ENCODE measurements at regions not wholly inside any gene's neighbourhood (a gene's known extent, or its start where the extent isn't known, plus 50 kb on each side); places are given as distances from the start of the nearest gene placed in this dataset.

DNA sequence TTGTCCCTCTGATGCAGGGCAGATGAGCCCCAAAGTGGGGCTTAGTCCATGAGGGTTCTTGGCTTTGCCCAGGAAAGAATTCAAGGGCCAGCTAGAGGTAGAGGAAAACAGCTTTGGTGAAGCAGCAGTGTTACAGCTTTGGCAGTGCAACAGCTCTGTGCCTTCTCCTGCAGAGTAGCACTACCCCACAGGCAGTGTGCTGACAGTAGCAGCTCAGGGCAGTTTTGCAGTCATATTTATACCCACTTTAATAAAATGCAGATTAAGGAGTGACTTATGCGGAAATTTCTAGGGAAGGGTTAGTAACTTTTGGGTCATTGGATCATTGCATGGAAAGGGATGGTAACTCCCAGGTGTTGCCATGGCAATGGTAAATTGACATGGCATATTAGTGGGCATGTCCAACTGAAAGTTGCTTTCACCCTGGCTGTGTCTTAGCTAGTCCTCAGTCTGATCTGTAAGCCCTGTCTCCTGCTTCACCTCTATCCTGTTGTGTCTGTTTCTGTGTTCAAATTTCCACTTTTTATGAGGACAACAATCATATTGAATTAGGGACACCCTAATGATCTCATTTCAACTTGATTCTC is 241.3 kb upstream of the C2CD4B start:
- TF ChIP-seq, protein P1, sequence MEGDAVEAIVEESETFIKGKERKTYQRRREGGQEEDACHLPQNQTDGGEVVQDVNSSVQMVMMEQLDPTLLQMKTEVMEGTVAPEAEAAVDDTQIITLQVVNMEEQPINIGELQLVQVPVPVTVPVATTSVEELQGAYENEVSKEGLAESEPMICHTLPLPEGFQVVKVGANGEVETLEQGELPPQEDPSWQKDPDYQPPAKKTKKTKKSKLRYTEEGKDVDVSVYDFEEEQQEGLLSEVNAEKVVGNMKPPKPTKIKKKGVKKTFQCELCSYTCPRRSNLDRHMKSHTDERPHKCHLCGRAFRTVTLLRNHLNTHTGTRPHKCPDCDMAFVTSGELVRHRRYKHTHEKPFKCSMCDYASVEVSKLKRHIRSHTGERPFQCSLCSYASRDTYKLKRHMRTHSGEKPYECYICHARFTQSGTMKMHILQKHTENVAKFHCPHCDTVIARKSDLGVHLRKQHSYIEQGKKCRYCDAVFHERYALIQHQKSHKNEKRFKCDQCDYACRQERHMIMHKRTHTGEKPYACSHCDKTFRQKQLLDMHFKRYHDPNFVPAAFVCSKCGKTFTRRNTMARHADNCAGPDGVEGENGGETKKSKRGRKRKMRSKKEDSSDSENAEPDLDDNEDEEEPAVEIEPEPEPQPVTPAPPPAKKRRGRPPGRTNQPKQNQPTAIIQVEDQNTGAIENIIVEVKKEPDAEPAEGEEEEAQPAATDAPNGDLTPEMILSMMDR (conservative IDR thresholded peaks at IDR 0.05; ENCODE audit: low read length): no peak
- no peak overlapping the region for H3K4me3 ChIP-seq (ENCODE audit: low read length)
- DNase-seq (ENCODE audit: low read depth): no peak

DNA sequence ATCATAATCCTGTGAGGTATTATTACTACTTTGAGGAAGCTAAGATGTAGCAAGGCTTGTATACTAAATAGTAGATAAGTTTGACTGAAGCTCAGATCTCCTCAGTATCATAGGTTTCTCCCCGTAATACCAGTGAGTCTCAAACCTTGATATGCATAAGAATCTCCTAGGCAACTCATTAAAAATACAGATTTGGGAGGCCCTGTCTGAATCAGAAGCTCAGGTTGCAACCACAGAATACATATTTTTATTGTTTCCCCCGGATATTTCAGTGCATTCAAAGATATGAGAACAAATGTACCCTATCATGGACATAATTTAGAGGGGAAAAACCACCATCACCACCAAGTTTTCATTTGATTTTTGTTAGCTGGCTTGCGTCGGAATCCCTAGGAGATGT is 242.1 kb upstream of the C2CD4B start:
- no peak overlapping the region for H3K4me3 ChIP-seq (ENCODE audit: low read length)
- DNase-seq (ENCODE audit: low read depth): no peak
- TF ChIP-seq, protein P1 (conservative IDR thresholded peaks at IDR 0.05; ENCODE audit: low read length): no peak

DNA sequence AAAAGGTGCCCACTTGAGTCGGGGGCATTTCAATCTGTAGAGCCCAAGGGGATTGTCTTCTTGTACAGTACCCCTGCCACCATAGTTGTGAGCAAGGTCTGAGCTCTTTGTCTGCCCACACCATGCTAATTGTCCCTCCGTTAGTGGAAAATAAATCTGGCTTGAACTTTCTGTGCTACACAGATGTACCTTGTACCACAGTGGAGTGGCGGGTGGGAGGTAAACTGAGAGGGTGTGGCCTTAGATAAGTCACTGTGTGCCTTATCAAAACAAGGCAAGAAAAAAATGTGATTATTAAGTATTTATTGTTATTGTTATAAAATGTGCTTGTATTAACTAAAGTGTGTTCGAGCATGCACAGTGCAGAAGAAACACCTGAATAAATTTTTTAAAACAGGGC is 242.9 kb upstream of the C2CD4B start:
- no peak for DNase-seq (ENCODE audit: low read depth)
- H3K4me3 ChIP-seq (ENCODE audit: low read length): no peak overlapping the region
- TF ChIP-seq, protein P1 (conservative IDR thresholded peaks at IDR 0.05; ENCODE audit: low read length): no peak

DNA sequence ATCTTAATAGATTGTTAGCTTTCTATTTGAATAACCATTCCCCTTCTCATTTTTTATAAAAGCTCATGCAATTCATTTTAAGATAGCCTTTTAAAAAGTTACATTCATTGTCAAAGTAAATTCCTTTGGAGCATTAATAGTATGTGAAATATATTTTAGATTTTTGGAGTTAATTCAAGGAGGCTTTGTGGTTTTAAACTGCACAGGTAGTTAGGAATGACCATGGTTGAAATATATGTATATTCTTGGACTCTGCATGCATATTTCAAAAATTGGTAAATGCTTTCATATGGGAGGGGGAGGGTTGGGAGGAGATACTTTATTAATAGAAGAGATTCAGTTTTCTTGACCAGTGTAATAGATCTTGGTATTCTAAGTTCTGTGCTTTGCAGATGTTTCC is 244.4 kb upstream of the C2CD4B start:
- TF ChIP-seq, protein P1 (conservative IDR thresholded peaks at IDR 0.05; ENCODE audit: low read length): no peak
- DNase-seq (ENCODE audit: low read depth): no peak
- no peak overlapping the region for H3K4me3 ChIP-seq (ENCODE audit: low read length)

DNA sequence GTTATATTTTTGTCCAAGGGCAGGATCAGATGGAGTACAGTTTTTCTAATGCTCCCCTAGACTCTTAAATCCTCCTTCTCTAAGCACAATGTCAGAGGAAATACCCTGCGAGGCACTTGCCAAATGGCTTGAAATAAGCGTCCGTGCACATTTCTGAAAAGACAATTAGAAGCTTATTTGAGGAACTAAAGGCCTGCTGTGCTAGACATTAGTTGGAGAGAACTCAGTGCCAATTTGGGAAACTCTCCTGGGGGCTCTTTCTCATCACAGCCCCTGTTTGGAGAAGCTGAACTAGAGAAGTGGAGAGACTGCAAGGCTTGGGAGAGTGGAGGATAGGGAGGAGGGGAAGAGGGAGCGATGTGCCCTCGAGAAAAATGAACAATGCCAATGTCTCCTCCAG is 247.6 kb upstream of the C2CD4B start:
- DNase-seq (ENCODE audit: low read depth): no peak
- no peak overlapping the region for H3K4me3 ChIP-seq (ENCODE audit: low read length)
- TF ChIP-seq, protein P1 (conservative IDR thresholded peaks at IDR 0.05; ENCODE audit: low read length): no peak

DNA sequence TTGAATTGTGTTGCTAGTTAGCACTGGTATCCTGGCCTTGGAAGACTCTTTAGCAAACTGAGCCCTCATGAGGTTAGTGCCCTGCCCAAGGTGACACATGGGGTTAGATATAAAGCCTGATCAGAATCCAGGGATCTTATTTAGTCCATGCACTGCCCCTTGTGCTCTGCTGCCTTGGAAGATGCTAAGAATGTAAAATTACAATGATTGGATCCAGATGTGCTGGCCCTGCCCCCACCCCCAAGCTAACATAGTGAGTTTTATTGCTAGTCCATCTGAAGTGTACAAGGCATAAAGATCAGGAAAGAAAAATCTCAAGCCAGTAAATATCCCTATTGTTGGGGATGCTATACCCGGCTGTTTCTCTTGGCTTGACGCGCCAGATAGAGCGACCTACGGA is 248.1 kb upstream of the C2CD4B start:
- no peak overlapping the region for H3K4me3 ChIP-seq (ENCODE audit: low read length)
- TF ChIP-seq, protein P1 (conservative IDR thresholded peaks at IDR 0.05; ENCODE audit: low read length): no peak
- peak; percentile 60 for DNase-seq (ENCODE audit: low read depth)

DNA sequence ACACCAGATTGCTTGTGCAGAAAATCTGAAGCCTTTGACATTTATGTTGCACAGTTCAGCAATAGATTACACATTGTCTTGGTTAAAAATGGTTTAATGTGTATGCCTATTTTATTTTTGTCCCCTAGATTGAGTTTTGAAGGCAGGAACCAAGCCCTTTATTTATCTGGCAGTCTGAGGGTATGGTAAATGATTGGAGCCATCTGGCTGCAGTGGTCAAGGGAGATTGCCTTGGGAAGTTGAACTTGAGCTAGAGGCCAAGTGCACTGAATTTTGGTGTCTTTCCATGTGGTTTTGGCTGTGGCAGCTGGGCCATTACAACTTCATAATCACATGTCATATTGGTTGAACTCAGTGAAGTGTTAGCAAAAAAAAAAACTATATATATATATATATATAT is 248.7 kb upstream of the C2CD4B start:
- no peak overlapping the region for H3K4me3 ChIP-seq (ENCODE audit: low read length)
- TF ChIP-seq, protein P1 (conservative IDR thresholded peaks at IDR 0.05; ENCODE audit: low read length): no peak
- DNase-seq (ENCODE audit: low read depth): peak; percentile 77
